ENCODE measurements at regions not wholly inside any gene's neighbourhood (a gene's known extent, or its start where the extent isn't known, plus 50 kb on each side); places are given as distances from the start of the nearest gene placed in this dataset.

DNA sequence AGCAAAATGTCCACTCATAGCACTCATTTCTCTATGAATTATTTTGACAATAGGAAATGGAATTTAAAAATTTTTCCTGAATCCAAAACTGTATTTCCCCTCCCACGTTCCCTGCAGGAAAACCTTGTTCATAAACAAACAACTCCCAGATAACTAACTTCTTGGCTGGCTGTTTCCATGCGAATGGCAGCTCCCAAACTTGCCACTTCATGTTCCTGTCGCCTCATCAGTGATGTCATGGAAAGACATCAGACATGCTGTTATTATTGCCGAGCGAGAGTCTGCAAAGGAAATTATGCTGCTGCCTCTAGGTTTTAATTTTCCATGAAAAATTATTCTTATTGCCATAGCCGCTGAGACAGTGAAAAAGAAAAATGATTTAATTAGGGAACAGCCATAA is 117.0 kb upstream of the RIOK3 start:
- no peak for TF ChIP-seq CTCF (IDR thresholded peaks at IDR 0.05; ENCODE audit: poor library complexity)
- TF ChIP-seq EZH2phosphoT487 (IDR thresholded peaks at IDR 0.05; ENCODE audit: low read depth, severe bottlenecking, unreplicated experiment), result no peak
- TF ChIP-seq EZH2 (IDR thresholded peaks at IDR 0.05; ENCODE audit: borderline replicate concordance), result no peak
